Panc1 (cell line): ENCODE measurements at regions not wholly inside any gene's neighbourhood (a gene's known extent, or its start where the extent isn't known, plus 50 kb on each side); places are given as distances from the start of the nearest gene placed in this dataset.

Source experiments
- ATAC-seq: fragments of 200-7000 bp; cut with Tn5 transposase; 2 replicates; pipeline ENCODE4 v1.9.1; 2020; ENCODE audit warnings: mild to moderate bottlenecking, moderate library complexity
- BruUV-seq: library from RNA; stranded (reverse); fragments of 400-500 nt; replicated peaks from 2 replicates; lab custom pipeline; 2021; lab: Mats Ljungman, UMichigan
- CTCF ChIA-PET: fragments of 300-600 bp; sonication (Branson Sonifier 250); formaldehyde crosslinking; loops from one replicate; lab custom pipeline; 2022; ENCODE audit warnings: antibody characterized with exemption; lab: Charles Lee
- POLR2A ChIA-PET: fragments of 300-600 bp; sonication (Branson Sonifier 250); formaldehyde crosslinking; loops from one replicate; lab custom pipeline; 2022; ENCODE audit warnings: antibody characterized with exemption; lab: Charles Lee
- DNase-seq: peaks from one replicate; pipeline ENCODE4 v3.0.0-alpha.2; 2010; ENCODE audit warnings: low read depth, low spot score
- H3K27ac ChIP-seq: 2 replicates; pipeline ENCODE4 v1.5.1; 2011; ENCODE audit warnings: mild to moderate bottlenecking, low read length, inconsistent platforms
- H3K27me3 ChIP-seq: fragments of 200-500 bp; sonication (Bioruptor generic); 2 replicates; pipeline ENCODE4 v1.6.0; 2014; ENCODE audit warnings: low read length, inconsistent platforms; ENCODE audit not compliant: control insufficient read depth, insufficient read depth
- H3K36me3 ChIP-seq: fragments of 200-500 bp; sonication (Bioruptor generic); 2 replicates; pipeline ENCODE4 v1.5.1; 2014; ENCODE audit warnings: inconsistent platforms, mild to moderate bottlenecking, low read length, moderate library complexity; ENCODE audit not compliant: control insufficient read depth, insufficient read depth
- H3K4me1 ChIP-seq: 2 replicates; pipeline ENCODE4 v1.5.1; 2011; ENCODE audit warnings: inconsistent platforms, mild to moderate bottlenecking, low read length, moderate library complexity; ENCODE audit not compliant: control insufficient read depth, insufficient read depth
- H3K4me3 ChIP-seq, 2 experiments: 2 replicates each; pipeline ENCODE4 v1.5.1; 2011 to 2012; ENCODE audit warnings: low read depth in 2 of 2, low read length in 2 of 2, mild to moderate bottlenecking in 2 of 2, inconsistent platforms in 1 of 2, moderate library complexity in 1 of 2
- H3K9me3 ChIP-seq: fragments of 200-500 bp; sonication (Bioruptor generic); 2 replicates; pipeline ENCODE4 v1.5.1; 2014; ENCODE audit warnings: low read depth, mild to moderate bottlenecking, inconsistent platforms, low read length, moderate library complexity; ENCODE audit not compliant: control insufficient read depth, insufficient read depth
- POLR2AphosphoS5 ChIP-seq: IDR thresholded peaks from 2 replicates; pipeline ENCODE4 v1.6.1; 2012; ENCODE audit warnings: mild to moderate bottlenecking, low read depth, low read length, moderate library complexity
- SIN3A ChIP-seq: IDR thresholded peaks from 2 replicates; pipeline ENCODE4 v1.6.1; 2012; ENCODE audit warnings: low read depth, mild to moderate bottlenecking, low read length, moderate library complexity, borderline replicate concordance; ENCODE audit not compliant: insufficient read depth
- TCF7L2 ChIP-seq: IDR thresholded peaks from 2 replicates; pipeline ENCODE4 v1.6.1; 2011; ENCODE audit warnings: mild to moderate bottlenecking, low read depth, low read length, inconsistent platforms
- in situ Hi-C: cut with HindIII; loops from 2 replicates; pipeline ENCODE4 v1.10.0; 2016; ENCODE audit warnings: low sequenced_read_pairs, low pct_unique_long_range_greater_than_20kb
- intact Hi-C: fragments of 100-400 bp; cut with micrococcal nuclease; formaldehyde crosslinking; loops from one replicate; pipeline ENCODE4 v1.10.0; 2022; ENCODE audit not compliant: unreplicated experiment
- TF ChIP-seq, protein P1 (sequence below), 2 experiments: IDR thresholded peaks; 2 replicates each; pipeline ENCODE4 v1.6.1; 2011 to 2012; ENCODE audit warnings: low read depth in 2 of 2, control low read depth in 1 of 2, low read length in 1 of 2, mild to moderate bottlenecking in 1 of 2, moderate library complexity in 1 of 2; ENCODE audit not compliant: insufficient read depth in 1 of 2
- TF ChIP-seq, protein P2 (sequence below): fragments of 450-650 bp; IDR thresholded peaks from 2 replicates; pipeline ENCODE4 v1.5.1; 2017; ENCODE audit warnings: mild to moderate bottlenecking

DNA sequence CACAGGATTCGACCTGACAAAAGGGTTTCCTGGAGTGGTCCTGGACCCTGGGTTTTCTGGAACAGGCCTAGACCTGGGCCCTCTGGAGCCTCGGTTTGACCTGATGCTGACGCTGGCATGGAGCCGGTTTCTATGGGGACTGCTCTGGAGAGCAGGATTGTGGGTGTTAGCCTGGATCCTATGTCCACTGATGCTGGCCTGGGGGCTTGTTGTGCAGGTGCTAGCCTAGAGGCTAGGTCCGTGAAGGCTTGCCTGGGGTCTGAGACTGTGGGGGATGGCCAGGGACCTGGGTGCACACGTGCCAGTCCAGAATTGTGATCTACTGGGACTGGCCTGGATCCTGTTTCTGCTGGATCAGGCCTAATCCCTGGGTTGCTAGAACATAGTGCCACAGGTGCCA is 173.1 kb downstream of the TMEM47 start:
- H3K9me3 ChIP-seq = no peaks in the 10 kb centered on the region
- no peaks in the 10 kb centered on the region for H3K4me1 ChIP-seq
- H3K27ac ChIP-seq = no peak overlapping the region
- no peaks in the 10 kb centered on the region for H3K27me3 ChIP-seq
- ATAC-seq (no peak), DNase-seq (no peak)
- H3K36me3 ChIP-seq = no peaks in the 10 kb centered on the region
- ChIA-PET CTCF (no interaction called here), POLR2A (no interaction called here)
- in situ Hi-C loops = no loop called here
- no TSS peak for BruUV-seq
- TF ChIP-seq SIN3A (no peak), POLR2AphosphoS5 (no peak), TCF7L2 (no peak)
- TF ChIP-seq, protein P1, sequence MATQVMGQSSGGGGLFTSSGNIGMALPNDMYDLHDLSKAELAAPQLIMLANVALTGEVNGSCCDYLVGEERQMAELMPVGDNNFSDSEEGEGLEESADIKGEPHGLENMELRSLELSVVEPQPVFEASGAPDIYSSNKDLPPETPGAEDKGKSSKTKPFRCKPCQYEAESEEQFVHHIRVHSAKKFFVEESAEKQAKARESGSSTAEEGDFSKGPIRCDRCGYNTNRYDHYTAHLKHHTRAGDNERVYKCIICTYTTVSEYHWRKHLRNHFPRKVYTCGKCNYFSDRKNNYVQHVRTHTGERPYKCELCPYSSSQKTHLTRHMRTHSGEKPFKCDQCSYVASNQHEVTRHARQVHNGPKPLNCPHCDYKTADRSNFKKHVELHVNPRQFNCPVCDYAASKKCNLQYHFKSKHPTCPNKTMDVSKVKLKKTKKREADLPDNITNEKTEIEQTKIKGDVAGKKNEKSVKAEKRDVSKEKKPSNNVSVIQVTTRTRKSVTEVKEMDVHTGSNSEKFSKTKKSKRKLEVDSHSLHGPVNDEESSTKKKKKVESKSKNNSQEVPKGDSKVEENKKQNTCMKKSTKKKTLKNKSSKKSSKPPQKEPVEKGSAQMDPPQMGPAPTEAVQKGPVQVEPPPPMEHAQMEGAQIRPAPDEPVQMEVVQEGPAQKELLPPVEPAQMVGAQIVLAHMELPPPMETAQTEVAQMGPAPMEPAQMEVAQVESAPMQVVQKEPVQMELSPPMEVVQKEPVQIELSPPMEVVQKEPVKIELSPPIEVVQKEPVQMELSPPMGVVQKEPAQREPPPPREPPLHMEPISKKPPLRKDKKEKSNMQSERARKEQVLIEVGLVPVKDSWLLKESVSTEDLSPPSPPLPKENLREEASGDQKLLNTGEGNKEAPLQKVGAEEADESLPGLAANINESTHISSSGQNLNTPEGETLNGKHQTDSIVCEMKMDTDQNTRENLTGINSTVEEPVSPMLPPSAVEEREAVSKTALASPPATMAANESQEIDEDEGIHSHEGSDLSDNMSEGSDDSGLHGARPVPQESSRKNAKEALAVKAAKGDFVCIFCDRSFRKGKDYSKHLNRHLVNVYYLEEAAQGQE (IDR thresholded peaks at IDR 0.05; ENCODE audit: insufficient read depth in 1 of 2, low read depth in 2 of 2, low read length in 1 of 2) = no peak
- TF ChIP-seq, protein P2, sequence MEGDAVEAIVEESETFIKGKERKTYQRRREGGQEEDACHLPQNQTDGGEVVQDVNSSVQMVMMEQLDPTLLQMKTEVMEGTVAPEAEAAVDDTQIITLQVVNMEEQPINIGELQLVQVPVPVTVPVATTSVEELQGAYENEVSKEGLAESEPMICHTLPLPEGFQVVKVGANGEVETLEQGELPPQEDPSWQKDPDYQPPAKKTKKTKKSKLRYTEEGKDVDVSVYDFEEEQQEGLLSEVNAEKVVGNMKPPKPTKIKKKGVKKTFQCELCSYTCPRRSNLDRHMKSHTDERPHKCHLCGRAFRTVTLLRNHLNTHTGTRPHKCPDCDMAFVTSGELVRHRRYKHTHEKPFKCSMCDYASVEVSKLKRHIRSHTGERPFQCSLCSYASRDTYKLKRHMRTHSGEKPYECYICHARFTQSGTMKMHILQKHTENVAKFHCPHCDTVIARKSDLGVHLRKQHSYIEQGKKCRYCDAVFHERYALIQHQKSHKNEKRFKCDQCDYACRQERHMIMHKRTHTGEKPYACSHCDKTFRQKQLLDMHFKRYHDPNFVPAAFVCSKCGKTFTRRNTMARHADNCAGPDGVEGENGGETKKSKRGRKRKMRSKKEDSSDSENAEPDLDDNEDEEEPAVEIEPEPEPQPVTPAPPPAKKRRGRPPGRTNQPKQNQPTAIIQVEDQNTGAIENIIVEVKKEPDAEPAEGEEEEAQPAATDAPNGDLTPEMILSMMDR = no peak
- H3K4me3 ChIP-seq = no peak overlapping the region
- intact Hi-C loops = no loop called here

DNA sequence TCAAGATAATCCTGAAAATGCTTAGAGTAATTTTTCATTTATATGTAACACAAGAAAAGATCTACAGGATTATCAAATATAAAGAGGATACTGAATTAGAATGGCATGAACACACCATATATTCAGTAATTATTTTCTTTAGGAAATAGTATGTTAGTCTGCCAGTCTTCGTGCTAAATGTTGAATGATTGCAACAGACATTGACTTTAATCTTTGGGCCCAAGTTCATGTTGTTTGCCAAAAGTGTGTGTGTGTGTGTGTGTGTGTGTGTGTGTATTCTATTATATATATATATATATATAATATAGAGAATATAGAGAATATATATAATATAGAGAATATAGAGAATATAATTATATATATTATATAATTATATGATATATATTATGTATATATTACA is 186.6 kb downstream of the TMEM47 start:
- Histone ChIP-seq H3K27ac (no peak overlapping the region), H3K4me1 (no peaks in the 10 kb centered on the region), H3K4me3 (no peak overlapping the region), H3K27me3 (no peaks in the 10 kb centered on the region), H3K9me3 (no peaks in the 10 kb centered on the region), H3K36me3 (no peaks in the 10 kb centered on the region)
- no peak for DNase-seq
- no TSS peak for BruUV-seq
- ATAC-seq = no peak
- TF ChIP-seq POLR2AphosphoS5 = no peak
- no peak for TF ChIP-seq SIN3A
- no peak for TF ChIP-seq TCF7L2
- TF ChIP-seq, protein P2 = no peak
- TF ChIP-seq, protein P1 (IDR thresholded peaks at IDR 0.05; ENCODE audit: insufficient read depth in 1 of 2, low read depth in 2 of 2, low read length in 1 of 2) = no peak
- intact Hi-C loops = no loop called here
- ChIA-PET CTCF (no interaction called here), POLR2A (no interaction called here)
- in situ Hi-C loops = no loop called here
